Gastrocnemius medialis (tissue), 4 donors: ENCODE measurements at regions not wholly inside any gene's neighbourhood (a gene's known extent, or its start where the extent isn't known, plus 50 kb on each side); places are given as distances from the start of the nearest gene placed in this dataset.

Experiments
- ATAC-seq, 2 donors: fragments of 150-250 bp; one replicate each; pipeline ENCODE4 v1.9.1; 2016
- DNase-seq, 2 donors: peaks; one replicate each; pipeline ENCODE4 v3.0.0-alpha.2; 2019
- H3K27ac ChIP-seq, 4 donors: fragments of 200-600 bp; sonication (generic); 1 replicate in 1 of 4; 2 replicates in 3 of 4; pipeline ENCODE4 v1.5.1; 2016 to 2018; ENCODE audit warnings: mild to moderate bottlenecking in 2 of 4, moderate library complexity in 1 of 4
- H3K27me3 ChIP-seq, 3 donors: fragments of 200-600 bp; sonication (generic) in 2 of 3; 1 replicate in 1 of 3; 2 replicates in 2 of 3; pipeline versions ENCODE4 v1.5.1 to v1.6.0; 2016 to 2019; ENCODE audit warnings: mild to moderate bottlenecking in 1 of 3, moderate library complexity in 1 of 3
- H3K36me3 ChIP-seq, 2 donors: fragments of 200-600 bp; sonication (generic) in 1 of 2; one replicate each; pipeline ENCODE4 v1.5.1; 2017 to 2018
- H3K4me1 ChIP-seq, 2 donors: fragments of 200-600 bp; sonication (generic) in 1 of 2; one replicate each; pipeline ENCODE4 v1.5.1; 2016 to 2017; ENCODE audit warnings: mild to moderate bottlenecking in 2 of 2
- H3K4me3 ChIP-seq, 4 donors: fragments of 200-600 bp; sonication (generic) in 3 of 4; 1 replicate in 1 of 4; 2 replicates in 3 of 4; pipeline ENCODE4 v1.5.1; 2016 to 2019; ENCODE audit warnings: mild to moderate bottlenecking in 2 of 4
- H3K9me3 ChIP-seq, 3 donors: fragments of 200-600 bp; sonication (generic) in 2 of 3; 1 replicate in 1 of 3; 2 replicates in 2 of 3; pipeline ENCODE4 v1.5.1; 2016 to 2019
- CTCF ChIP-seq, 5 experiments: fragments of 450-650 bp in 3 of 5; fragments of 200-600 bp in 2 of 5; sonication (generic) in 2 of 5; IDR thresholded peaks in 4 of 5; conservative IDR thresholded peaks in 1 of 5; 1 replicate in 4 of 5; 2 replicates in 1 of 5; pipeline ENCODE4 v1.5.1; 2016 to 2019; ENCODE audit warnings: antibody characterized with exemption in 5 of 5, mild to moderate bottlenecking in 3 of 5, moderate library complexity in 3 of 5
- POLR2A ChIP-seq, 2 donors: fragments of 450-650 bp; IDR thresholded peaks; one replicate each; pipeline ENCODE4 v1.6.1; 2017; ENCODE audit warnings: antibody characterized with exemption in 2 of 2, mild to moderate bottlenecking in 2 of 2, moderate library complexity in 2 of 2
- in situ Hi-C, 4 donors: fragments of 200-750 bp; cut with MboI; loops; one replicate each; pipeline versions ENCODE4 v1.15.0 to v1.8.0; 2017; ENCODE audit warnings: low sequenced_read_pairs in 4 of 4
- intact Hi-C: fragments of 100-400 bp; cut with DNase I; formaldehyde crosslinking; loops from one replicate; pipeline ENCODE4 v1.15.1; 2023; ENCODE audit warnings: low total_unique reads

DNA sequence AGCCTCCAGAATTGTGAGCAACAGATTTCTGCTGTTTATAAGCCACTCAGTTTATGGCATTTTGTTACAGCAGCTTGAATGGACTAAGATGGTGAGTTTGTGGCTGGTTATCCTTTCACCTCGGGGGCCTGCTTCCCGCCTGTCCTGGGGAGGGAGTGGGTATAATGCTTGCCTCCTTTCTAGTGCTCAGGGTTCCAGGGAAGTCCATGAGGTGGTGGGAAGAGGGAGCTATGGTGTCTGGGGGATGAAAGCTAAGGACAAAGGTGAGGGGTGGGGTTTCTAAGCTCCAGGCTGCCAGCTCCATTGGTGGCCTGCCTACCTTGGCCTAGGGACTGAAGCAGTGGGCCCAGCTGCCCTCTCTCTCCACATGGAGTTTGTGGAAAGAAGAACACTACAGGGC is 50.2 kb upstream of the SDK2 start:
- Histone ChIP-seq H3K36me3 (no peaks in the 10 kb centered on the region), H3K27ac (no peak overlapping the region), H3K9me3 (no peaks in the 10 kb centered on the region), H3K27me3 (no peaks in the 10 kb centered on the region), H3K4me1 (no peaks in the 10 kb centered on the region), H3K4me3 (no peak overlapping the region)
- DNase-seq (no peak), ATAC-seq (no peak)
- in situ Hi-C loops (no loop called here), intact Hi-C loops (no loop called here)
- TF ChIP-seq POLR2A (IDR thresholded peaks at IDR 0.05) (no peak), CTCF (IDR thresholded peaks at IDR 0.05 in 4 of 5, conservative IDR thresholded peaks at IDR 0.05 in 1 of 5) (no peak)

DNA sequence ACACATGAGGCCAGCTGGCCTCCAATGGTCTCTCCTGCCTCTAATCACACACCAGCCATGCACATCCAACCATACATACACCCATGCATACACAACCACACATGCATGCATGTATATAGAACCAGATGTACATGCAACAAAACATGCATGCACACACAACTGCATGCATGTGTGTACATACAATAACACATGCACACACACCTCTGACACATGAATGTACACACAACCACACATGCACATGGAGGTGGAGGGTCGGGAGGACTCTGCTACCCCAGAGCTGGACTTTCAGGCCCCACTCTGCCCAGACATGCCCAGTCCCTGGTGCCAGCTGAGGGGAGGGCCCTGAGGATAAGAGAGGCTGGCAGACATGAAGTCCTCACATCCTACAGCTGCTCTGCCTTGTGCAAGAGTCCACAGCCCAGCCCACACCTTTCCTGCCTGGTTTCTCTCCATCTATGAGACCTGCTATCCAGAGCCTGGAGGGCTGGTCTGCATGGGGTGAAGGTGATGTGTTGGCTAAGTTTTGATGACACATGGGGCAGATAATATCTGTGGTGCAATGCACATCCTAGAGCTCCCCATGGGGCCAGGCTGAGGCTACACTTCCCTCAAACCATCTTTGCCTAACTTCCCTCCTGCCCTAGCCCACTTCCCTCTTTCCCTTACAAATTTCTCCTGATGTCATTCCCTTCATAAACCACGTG is 50.9 kb upstream of the SDK2 start:
- Histone ChIP-seq H3K36me3 (no peaks in the 10 kb centered on the region), H3K27me3 (no peaks in the 10 kb centered on the region), H3K4me1 (no peaks in the 10 kb centered on the region), H3K4me3 (no peak overlapping the region), H3K27ac (no peak overlapping the region), H3K9me3 (no peaks in the 10 kb centered on the region)
- ATAC-seq (no peak), DNase-seq (no peak)
- no peak for TF ChIP-seq POLR2A (IDR thresholded peaks at IDR 0.05)
- TF ChIP-seq CTCF (IDR thresholded peaks at IDR 0.05 in 4 of 5, conservative IDR thresholded peaks at IDR 0.05 in 1 of 5) = no peak
- in situ Hi-C loops (no loop called here), intact Hi-C loops (no loop called here)

DNA sequence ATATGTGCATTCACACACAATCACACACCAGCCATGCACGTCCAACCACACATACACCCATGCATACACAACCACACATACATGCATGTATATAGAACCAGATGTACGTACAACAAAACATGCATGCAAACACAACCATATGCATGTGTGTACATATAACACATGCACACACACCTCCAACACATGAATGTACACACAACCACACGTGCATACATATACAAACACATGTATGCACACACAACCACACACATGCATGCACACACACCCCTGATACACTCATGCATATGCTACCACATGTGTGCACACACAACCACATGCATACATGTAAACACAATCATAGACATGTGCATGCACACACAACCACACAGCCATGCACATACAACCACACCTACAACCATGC is 52.0 kb upstream of the SDK2 start:
- Histone ChIP-seq H3K9me3 (no peaks in the 10 kb centered on the region), H3K4me1 (no peaks in the 10 kb centered on the region), H3K27ac (no peak overlapping the region), H3K36me3 (no peaks in the 10 kb centered on the region), H3K27me3 (no peaks in the 10 kb centered on the region), H3K4me3 (no peak overlapping the region)
- intact Hi-C loops = no loop called here
- ATAC-seq = no peak
- in situ Hi-C loops = no loop called here
- TF ChIP-seq CTCF (IDR thresholded peaks at IDR 0.05 in 4 of 5, conservative IDR thresholded peaks at IDR 0.05 in 1 of 5) (no peak), POLR2A (IDR thresholded peaks at IDR 0.05) (no peak)
- no peak for DNase-seq

DNA sequence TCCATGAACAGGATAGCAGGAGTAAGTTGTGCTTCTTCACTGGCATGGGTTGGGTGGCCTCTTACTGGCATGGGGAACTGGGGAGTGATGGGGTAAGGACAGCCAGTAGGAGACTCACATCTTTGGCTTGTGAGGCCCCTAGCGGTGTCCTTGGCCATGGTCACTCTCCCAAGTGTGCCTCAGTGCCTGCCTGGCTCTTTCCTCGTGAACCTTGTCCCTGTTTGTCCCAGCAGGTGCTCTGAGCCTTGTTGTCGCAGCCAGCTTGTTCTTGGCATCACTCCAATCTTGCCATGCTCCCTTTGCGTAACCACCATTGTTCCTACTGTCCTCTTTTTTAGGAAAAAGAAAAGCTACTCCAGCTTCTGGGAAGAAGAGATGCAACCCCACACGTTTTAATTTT is 53.6 kb upstream of the SDK2 start:
- no peaks in the 10 kb centered on the region for H3K27me3 ChIP-seq
- no peak for DNase-seq

More for the DNA sequence above, 53.6 kb upstream of the SDK2 start:
- H3K36me3 ChIP-seq = no peaks in the 10 kb centered on the region
- no peak for TF ChIP-seq CTCF (IDR thresholded peaks at IDR 0.05 in 4 of 5, conservative IDR thresholded peaks at IDR 0.05 in 1 of 5)
- no peak for TF ChIP-seq POLR2A (IDR thresholded peaks at IDR 0.05)
- in situ Hi-C loops (no loop called here), intact Hi-C loops (no loop called here)
- ATAC-seq = no peak
- H3K27ac ChIP-seq = no peak overlapping the region
- no peaks in the 10 kb centered on the region for H3K9me3 ChIP-seq
- H3K4me1 ChIP-seq = no peaks in the 10 kb centered on the region
- no peak overlapping the region for H3K4me3 ChIP-seq
